ENCODE measurements at regions not wholly inside any gene's neighbourhood (a gene's known extent, or its start where the extent isn't known, plus 50 kb on each side); places are given as distances from the start of the nearest gene placed in this dataset.
"Not testable (repeated sequence)": the region's sequence is repeated elsewhere in the genome, so short reads cannot be mapped to it uniquely, and the experiment has no call there.

- Histone ChIP-seq H3K27ac (ENCODE audit: low read length) (no peak overlapping the region), H3K36me3 (ENCODE audit: control insufficient read depth, insufficient read depth, low read length) (no peaks in the 10 kb centered on the region), H3K4me1 (ENCODE audit: control insufficient read depth, insufficient read depth, low read length) (no peaks in the 10 kb centered on the region), H3K9me3 (replicated peaks; ENCODE audit: control insufficient read depth, low read depth, low read length) (no peaks in the 10 kb centered on the region), H3K4me3 (ENCODE audit: low read length) (no peak overlapping the region), H3K27me3 (ENCODE audit: control insufficient read depth, insufficient read depth, low read length) (no peaks in the 10 kb centered on the region)
- DNase-seq, result peak; percentile 25
These were observed 440.3 kb downstream of the POM121L12 start for GRCh38 chr7:53475776-53476175.

GRCh38 chr7:53476566-53476965 lies 441.1 kb downstream of the POM121L12 start:
- Histone ChIP-seq H3K27me3 (ENCODE audit: control insufficient read depth, insufficient read depth, low read length) (no peaks in the 10 kb centered on the region), H3K36me3 (ENCODE audit: control insufficient read depth, insufficient read depth, low read length) (no peaks in the 10 kb centered on the region), H3K4me3 (ENCODE audit: low read length) (no peak overlapping the region), H3K4me1 (ENCODE audit: control insufficient read depth, insufficient read depth, low read length) (no peaks in the 10 kb centered on the region), H3K27ac (ENCODE audit: low read length) (no peak overlapping the region), H3K9me3 (replicated peaks; ENCODE audit: control insufficient read depth, low read depth, low read length) (no peaks in the 10 kb centered on the region)
- no CpG with 5 or more reads among the region's 3 CpGs for WGBS (ENCODE audit: insufficient coverage)
- peak; percentile 46 for DNase-seq

DNA sequence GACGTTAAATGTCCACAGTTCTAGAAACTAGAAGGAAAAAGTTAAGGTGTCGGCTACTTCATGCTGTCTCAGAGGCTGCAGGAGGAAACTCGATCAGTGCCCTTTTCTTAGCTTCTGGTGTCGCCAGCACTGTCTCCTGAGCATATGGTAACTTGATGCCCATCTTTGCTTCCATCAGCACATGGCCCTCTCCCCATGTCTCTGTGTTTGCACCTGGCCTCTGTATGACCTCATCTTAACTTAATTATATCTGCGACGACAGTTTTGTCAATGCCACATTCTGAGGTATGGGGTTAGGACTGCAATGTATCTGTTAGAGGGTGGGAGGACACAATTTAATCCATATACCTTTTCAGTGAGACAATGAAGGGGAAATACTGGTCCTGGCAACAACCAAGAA lies 449.9 kb downstream of the POM121L12 start:
- peak overlapping the region; percentile 47 for H3K27ac ChIP-seq (ENCODE audit: low read length)
- peaks cover 5% of the 10 kb centered on the region for H3K4me1 ChIP-seq (ENCODE audit: control insufficient read depth, insufficient read depth, low read length)
- DNase-seq, result peak; percentile 70
- H3K27me3 ChIP-seq (ENCODE audit: control insufficient read depth, insufficient read depth, low read length), result no peaks in the 10 kb centered on the region
- H3K4me3 ChIP-seq (ENCODE audit: low read length), result no peak overlapping the region
- H3K36me3 ChIP-seq (ENCODE audit: control insufficient read depth, insufficient read depth, low read length), result no peaks in the 10 kb centered on the region
- no peaks in the 10 kb centered on the region for H3K9me3 ChIP-seq (replicated peaks; ENCODE audit: control insufficient read depth, low read depth, low read length)
- WGBS (ENCODE audit: insufficient coverage), result 34% methylated on average over 3 of the region's 6 CpGs

GRCh38 chr7:53491051-53491450 lies 455.6 kb downstream of the POM121L12 start:
- 94% methylated on average over 3 of the region's 6 CpGs for WGBS (ENCODE audit: insufficient coverage)
- no peak overlapping the region for H3K4me3 ChIP-seq (ENCODE audit: low read length)
- H3K27ac ChIP-seq (ENCODE audit: low read length), result peak overlapping the region; percentile 72
- H3K36me3 ChIP-seq (ENCODE audit: control insufficient read depth, insufficient read depth, low read length), result no peaks in the 10 kb centered on the region
- no peaks in the 10 kb centered on the region for H3K27me3 ChIP-seq (ENCODE audit: control insufficient read depth, insufficient read depth, low read length)
- peak; percentile 90 for DNase-seq
- no peaks in the 10 kb centered on the region for H3K9me3 ChIP-seq (replicated peaks; ENCODE audit: control insufficient read depth, low read depth, low read length)
- peaks cover 7% of the 10 kb centered on the region for H3K4me1 ChIP-seq (ENCODE audit: control insufficient read depth, insufficient read depth, low read length)

- not testable (repeated sequence) for H3K27ac ChIP-seq (ENCODE audit: low read length); DNase-seq; H3K4me1 ChIP-seq (ENCODE audit: control insufficient read depth, insufficient read depth, low read length); H3K4me3 ChIP-seq (ENCODE audit: low read length); H3K36me3 ChIP-seq (ENCODE audit: control insufficient read depth, insufficient read depth, low read length); H3K27me3 ChIP-seq (ENCODE audit: control insufficient read depth, insufficient read depth, low read length); H3K9me3 ChIP-seq (replicated peaks; ENCODE audit: control insufficient read depth, low read depth, low read length)
- WGBS (ENCODE audit: insufficient coverage), result 93% methylated on average over 18 of the region's 20 CpGs
These were observed 459.7 kb downstream of the POM121L12 start for GRCh38 chr7:53495181-53495580.

DNA sequence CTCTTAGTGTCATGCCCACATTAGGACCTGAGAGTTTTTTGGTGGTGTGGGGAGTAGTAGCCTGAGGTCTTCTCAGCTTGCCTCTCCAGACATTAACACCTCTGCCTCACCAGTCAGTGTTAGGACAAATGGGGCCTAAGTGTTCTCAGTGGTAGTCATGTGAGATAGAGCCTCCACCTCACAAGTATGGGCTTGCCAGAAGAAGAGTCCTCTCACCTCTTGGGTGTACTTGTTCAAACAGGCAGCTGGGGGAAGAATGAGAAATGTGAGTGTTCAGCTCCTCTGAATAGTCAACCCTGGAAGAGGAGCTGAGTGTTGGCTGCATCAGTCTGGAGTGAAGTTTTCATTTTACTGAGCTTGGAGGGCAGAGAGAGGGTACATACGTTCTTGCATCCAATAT lies 464.6 kb downstream of the POM121L12 start:
- Histone ChIP-seq H3K9me3 (replicated peaks; ENCODE audit: control insufficient read depth, low read depth, low read length) (no peaks in the 10 kb centered on the region), H3K4me1 (ENCODE audit: control insufficient read depth, insufficient read depth, low read length) (no peaks in the 10 kb centered on the region), H3K27ac (ENCODE audit: low read length) (no peak overlapping the region), H3K27me3 (ENCODE audit: control insufficient read depth, insufficient read depth, low read length) (no peaks in the 10 kb centered on the region), H3K4me3 (ENCODE audit: low read length) (no peak overlapping the region), H3K36me3 (ENCODE audit: control insufficient read depth, insufficient read depth, low read length) (no peaks in the 10 kb centered on the region)
- no peak for DNase-seq
- WGBS (ENCODE audit: insufficient coverage), result no CpG with 5 or more reads among the region's 1 CpG

DNA sequence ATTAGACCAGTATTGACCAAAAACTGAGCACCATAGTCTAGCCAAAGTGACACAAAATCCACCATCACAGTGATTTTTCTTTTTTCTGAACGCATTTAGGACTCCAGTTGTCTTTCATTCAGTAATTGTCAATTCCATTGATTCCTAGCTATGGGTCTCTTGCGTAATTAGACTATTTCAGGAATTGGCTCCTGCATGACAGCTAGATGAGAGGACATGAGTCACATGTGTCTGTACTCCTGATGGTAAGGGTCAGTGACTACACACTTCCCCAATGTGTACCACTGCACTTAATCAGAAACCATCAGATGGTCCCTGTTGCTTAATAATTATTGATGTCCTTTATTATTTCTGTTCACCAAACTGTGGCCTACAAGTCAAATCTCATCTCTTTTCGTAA lies 469.5 kb downstream of the POM121L12 start:
- WGBS (ENCODE audit: insufficient coverage), result no CpG with 5 or more reads among the region's 3 CpGs
- H3K36me3 ChIP-seq (ENCODE audit: control insufficient read depth, insufficient read depth, low read length), result no peaks in the 10 kb centered on the region
- no peak overlapping the region for H3K27ac ChIP-seq (ENCODE audit: low read length)
- no peaks in the 10 kb centered on the region for H3K9me3 ChIP-seq (replicated peaks; ENCODE audit: control insufficient read depth, low read depth, low read length)
- no peak for DNase-seq
- H3K4me1 ChIP-seq (ENCODE audit: control insufficient read depth, insufficient read depth, low read length), result no peaks in the 10 kb centered on the region
- H3K4me3 ChIP-seq (ENCODE audit: low read length), result no peak overlapping the region
- no peaks in the 10 kb centered on the region for H3K27me3 ChIP-seq (ENCODE audit: control insufficient read depth, insufficient read depth, low read length)

- Histone ChIP-seq H3K9me3 (replicated peaks; ENCODE audit: control insufficient read depth, low read depth, low read length) (peaks cover 2% of the 10 kb centered on the region), H3K36me3 (ENCODE audit: control insufficient read depth, insufficient read depth, low read length) (no peaks in the 10 kb centered on the region), H3K27ac (ENCODE audit: low read length) (no peak overlapping the region), H3K27me3 (ENCODE audit: control insufficient read depth, insufficient read depth, low read length) (no peaks in the 10 kb centered on the region), H3K4me3 (ENCODE audit: low read length) (no peak overlapping the region), H3K4me1 (ENCODE audit: control insufficient read depth, insufficient read depth, low read length) (no peaks in the 10 kb centered on the region)
- DNase-seq, result no peak
These were observed 482.9 kb downstream of the POM121L12 start for GRCh38 chr7:53518319-53518718.

DNA sequence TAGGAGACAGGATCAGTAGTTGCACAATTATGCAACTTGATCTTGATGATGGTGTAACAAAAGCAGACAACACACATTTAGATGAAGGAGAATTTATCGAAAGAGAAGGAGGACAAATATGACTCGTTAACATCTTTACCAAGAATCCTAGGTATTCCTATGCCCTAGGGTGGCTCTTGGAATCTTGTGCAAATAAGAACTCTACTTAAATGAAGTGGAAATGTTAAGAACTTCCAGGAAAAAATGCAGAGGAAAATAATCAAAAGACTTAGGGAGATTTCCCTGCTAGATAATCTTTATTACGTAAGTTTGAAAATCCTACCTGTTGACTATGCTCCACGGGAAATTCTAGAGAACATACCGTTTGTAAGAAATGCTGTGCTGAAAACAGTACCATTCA lies 485.4 kb downstream of the POM121L12 start:
- WGBS (ENCODE audit: insufficient coverage), result 100% methylated on average over 2 of the region's 5 CpGs
- no peak for DNase-seq
- Histone ChIP-seq H3K27me3 (ENCODE audit: control insufficient read depth, insufficient read depth, low read length) (no peaks in the 10 kb centered on the region), H3K27ac (ENCODE audit: low read length) (no peak overlapping the region), H3K4me3 (ENCODE audit: low read length) (no peak overlapping the region), H3K4me1 (ENCODE audit: control insufficient read depth, insufficient read depth, low read length) (no peaks in the 10 kb centered on the region), H3K36me3 (ENCODE audit: control insufficient read depth, insufficient read depth, low read length) (no peaks in the 10 kb centered on the region), H3K9me3 (replicated peaks; ENCODE audit: control insufficient read depth, low read depth, low read length) (no peaks in the 10 kb centered on the region)

GRCh38 chr7:53521638-53522184 lies 486.3 kb downstream of the POM121L12 start:
- H3K36me3 ChIP-seq (ENCODE audit: control insufficient read depth, insufficient read depth, low read length), result no peaks in the 10 kb centered on the region
- H3K4me3 ChIP-seq (ENCODE audit: low read length), result no peak overlapping the region
- no peaks in the 10 kb centered on the region for H3K4me1 ChIP-seq (ENCODE audit: control insufficient read depth, insufficient read depth, low read length)
- no peak for DNase-seq
- no CpG with 5 or more reads among the region's 1 CpG for WGBS (ENCODE audit: insufficient coverage)
- H3K27me3 ChIP-seq (ENCODE audit: control insufficient read depth, insufficient read depth, low read length), result no peaks in the 10 kb centered on the region
- no peak overlapping the region for H3K27ac ChIP-seq (ENCODE audit: low read length)
- no peaks in the 10 kb centered on the region for H3K9me3 ChIP-seq (replicated peaks; ENCODE audit: control insufficient read depth, low read depth, low read length)

GRCh38 chr7:53539558-53539957 lies 504.1 kb downstream of the POM121L12 start:
- no CpG with 5 or more reads among the region's 3 CpGs for WGBS (ENCODE audit: insufficient coverage)
- Histone ChIP-seq H3K36me3 (ENCODE audit: control insufficient read depth, insufficient read depth, low read length) (no peaks in the 10 kb centered on the region), H3K4me3 (ENCODE audit: low read length) (no peak overlapping the region), H3K9me3 (replicated peaks; ENCODE audit: control insufficient read depth, low read depth, low read length) (no peaks in the 10 kb centered on the region), H3K27ac (ENCODE audit: low read length) (no peak overlapping the region), H3K27me3 (ENCODE audit: control insufficient read depth, insufficient read depth, low read length) (no peaks in the 10 kb centered on the region), H3K4me1 (ENCODE audit: control insufficient read depth, insufficient read depth, low read length) (no peaks in the 10 kb centered on the region)
- DNase-seq, result no peak
